Activated T-cell treated with anti-CD3 and anti-CD28 coated beads, Interleukin-2, amount 50 U/mL, for 4 hours (primary cell): ENCODE measurements at regions not wholly inside any gene's neighbourhood (a gene's known extent, or its start where the extent isn't known, plus 50 kb on each side); places are given as distances from the start of the nearest gene placed in this dataset.
"Not testable (repeated sequence)": the region's sequence is repeated elsewhere in the genome, so short reads cannot be mapped to it uniquely, and the experiment has no call there.

Source experiments
- ATAC-seq, 2 donors: fragments of 200-7000 bp; cut with Tn5 transposase; one replicate each; pipeline ENCODE4 v1.10.0; 2021
- DNase-seq: peaks from one replicate; pipeline ENCODE4 v3.0.0-alpha.2; 2020
- H3K27me3 Mint-ChIP-seq: one replicate; pipeline ENCODE4 v1.8.0; 2021; ENCODE audit warnings: low read depth, mixed read lengths
- H3K36me3 Mint-ChIP-seq: one replicate; pipeline ENCODE4 v1.8.0; 2022; ENCODE audit warnings: mixed read lengths; ENCODE audit not compliant: insufficient read depth
- H3K4me1 Mint-ChIP-seq: one replicate; pipeline ENCODE4 v1.8.0; 2021; ENCODE audit warnings: low read depth, mixed read lengths
- H3K4me3 Mint-ChIP-seq: one replicate; pipeline ENCODE4 v1.8.0; 2021; ENCODE audit warnings: mild to moderate bottlenecking, moderate library complexity, mixed read lengths
- H3K9me3 Mint-ChIP-seq: one replicate; pipeline ENCODE4 v1.8.0; 2021; ENCODE audit warnings: mixed read lengths

GRCh38 chr18:47718646-47719045 is 211.8 kb downstream of the SMAD2 start:
- H3K4me1 Mint-ChIP-seq = no peaks in the 10 kb centered on the region
- no peaks in the 10 kb centered on the region for H3K36me3 Mint-ChIP-seq
- H3K4me3 Mint-ChIP-seq = no peak overlapping the region
- DNase-seq = no peak
- H3K9me3 Mint-ChIP-seq = no peaks in the 10 kb centered on the region
- ATAC-seq = no peak
- no peaks in the 10 kb centered on the region for H3K27me3 Mint-ChIP-seq

- peaks cover 5% of the 10 kb centered on the region for H3K27me3 Mint-ChIP-seq
- H3K4me3 Mint-ChIP-seq = no peak overlapping the region
- no peak for DNase-seq
- ATAC-seq = no peak
- no peaks in the 10 kb centered on the region for H3K36me3 Mint-ChIP-seq
- H3K9me3 Mint-ChIP-seq = no peaks in the 10 kb centered on the region
- no peaks in the 10 kb centered on the region for H3K4me1 Mint-ChIP-seq
Observed at GRCh38 chr18:47717257-47717656, 213.2 kb downstream of the SMAD2 start.

GRCh38 chr18:47716632-47717185 is 213.8 kb downstream of the SMAD2 start:
- no peak overlapping the region for H3K4me3 Mint-ChIP-seq
- no peaks in the 10 kb centered on the region for H3K9me3 Mint-ChIP-seq
- no peak for ATAC-seq
- peaks cover 5% of the 10 kb centered on the region for H3K27me3 Mint-ChIP-seq
- H3K4me1 Mint-ChIP-seq = no peaks in the 10 kb centered on the region
- H3K36me3 Mint-ChIP-seq = no peaks in the 10 kb centered on the region
- DNase-seq = no peak

- Mint-ChIP-seq H3K4me1 (no peaks in the 10 kb centered on the region), H3K36me3 (no peaks in the 10 kb centered on the region), H3K27me3 (peaks cover 8% of the 10 kb centered on the region), H3K9me3 (no peaks in the 10 kb centered on the region), H3K4me3 (no peak overlapping the region)
- ATAC-seq (no peak), DNase-seq (no peak)
Observed at GRCh38 chr18:47710451-47710850, 220.0 kb downstream of the SMAD2 start.

GRCh38 chr18:47709556-47709955 is 220.9 kb downstream of the SMAD2 start:
- Mint-ChIP-seq H3K9me3 (no peaks in the 10 kb centered on the region), H3K4me3 (no peak overlapping the region), H3K4me1 (no peaks in the 10 kb centered on the region), H3K27me3 (peaks cover 8% of the 10 kb centered on the region), H3K36me3 (no peaks in the 10 kb centered on the region)
- ATAC-seq (no peak), DNase-seq (no peak)

- Mint-ChIP-seq H3K4me1 (no peaks in the 10 kb centered on the region), H3K36me3 (no peaks in the 10 kb centered on the region), H3K27me3 (peaks cover 8% of the 10 kb centered on the region), H3K4me3 (no peak overlapping the region), H3K9me3 (no peaks in the 10 kb centered on the region)
- DNase-seq (no peak), ATAC-seq (no peak)
Observed at GRCh38 chr18:47708206-47708605, 222.3 kb downstream of the SMAD2 start.

GRCh38 chr18:47701134-47701533 is 229.3 kb downstream of the SMAD2 start:
- no peaks in the 10 kb centered on the region for H3K4me1 Mint-ChIP-seq

GRCh38 chr18:47696870-47697269 is 233.6 kb downstream of the SMAD2 start:
- H3K27me3 Mint-ChIP-seq = peaks cover 19% of the 10 kb centered on the region
- no peak for DNase-seq
- no peaks in the 10 kb centered on the region for H3K4me1 Mint-ChIP-seq
- no peak overlapping the region for H3K4me3 Mint-ChIP-seq
- H3K9me3 Mint-ChIP-seq = no peaks in the 10 kb centered on the region
- no peak for ATAC-seq
- no peaks in the 10 kb centered on the region for H3K36me3 Mint-ChIP-seq

More at GRCh38 chr18:47701134-47701533, 229.3 kb downstream of the SMAD2 start:
- H3K9me3 Mint-ChIP-seq = no peaks in the 10 kb centered on the region
- H3K4me3 Mint-ChIP-seq = no peak overlapping the region
- peaks cover 20% of the 10 kb centered on the region for H3K27me3 Mint-ChIP-seq
- no peak for ATAC-seq
- no peaks in the 10 kb centered on the region for H3K36me3 Mint-ChIP-seq
- DNase-seq = no peak

- ATAC-seq = no peak
- Mint-ChIP-seq H3K4me3 (no peak overlapping the region), H3K36me3 (no peaks in the 10 kb centered on the region), H3K9me3 (no peaks in the 10 kb centered on the region), H3K27me3 (peaks cover 11% of the 10 kb centered on the region), H3K4me1 (no peaks in the 10 kb centered on the region)
- DNase-seq = no peak
Observed at GRCh38 chr18:47691611-47692010, 238.8 kb downstream of the SMAD2 start.

- not testable (repeated sequence) for H3K27me3 Mint-ChIP-seq
Observed at GRCh38 chr18:47690778-47691177, 239.7 kb downstream of the SMAD2 start.

GRCh38 chr18:47689371-47689770 is 241.1 kb downstream of the SMAD2 start:
- no peaks in the 10 kb centered on the region for H3K9me3 Mint-ChIP-seq
- no peak for DNase-seq
- H3K27me3 Mint-ChIP-seq = peaks cover 6% of the 10 kb centered on the region
- H3K4me3 Mint-ChIP-seq = no peak overlapping the region
- no peaks in the 10 kb centered on the region for H3K4me1 Mint-ChIP-seq
- no peak for ATAC-seq
- H3K36me3 Mint-ChIP-seq = no peaks in the 10 kb centered on the region

More at GRCh38 chr18:47690778-47691177, 239.7 kb downstream of the SMAD2 start:
- not testable (repeated sequence) for DNase-seq, ATAC-seq, H3K4me1 Mint-ChIP-seq, H3K9me3 Mint-ChIP-seq, H3K4me3 Mint-ChIP-seq, H3K36me3 Mint-ChIP-seq

- Mint-ChIP-seq H3K4me1 (no peaks in the 10 kb centered on the region), H3K27me3 (peaks cover 4% of the 10 kb centered on the region)
Observed at GRCh38 chr18:47686806-47687205, 243.7 kb downstream of the SMAD2 start.

GRCh38 chr18:47683774-47684173 is 246.7 kb downstream of the SMAD2 start:
- no peak overlapping the region for H3K4me3 Mint-ChIP-seq
- no peaks in the 10 kb centered on the region for H3K4me1 Mint-ChIP-seq
- H3K27me3 Mint-ChIP-seq = peaks cover 4% of the 10 kb centered on the region
- ATAC-seq = no peak
- H3K36me3 Mint-ChIP-seq = no peaks in the 10 kb centered on the region
- H3K9me3 Mint-ChIP-seq = no peaks in the 10 kb centered on the region
- DNase-seq = no peak

More at GRCh38 chr18:47686806-47687205, 243.7 kb downstream of the SMAD2 start:
- no peak for ATAC-seq
- no peak overlapping the region for H3K4me3 Mint-ChIP-seq
- DNase-seq = no peak
- no peaks in the 10 kb centered on the region for H3K36me3 Mint-ChIP-seq
- H3K9me3 Mint-ChIP-seq = no peaks in the 10 kb centered on the region

GRCh38 chr18:47682876-47683275 is 247.6 kb downstream of the SMAD2 start:
- Mint-ChIP-seq H3K9me3 (no peaks in the 10 kb centered on the region), H3K36me3 (no peaks in the 10 kb centered on the region), H3K27me3 (peaks cover 3% of the 10 kb centered on the region), H3K4me1 (no peaks in the 10 kb centered on the region), H3K4me3 (no peak overlapping the region)
- ATAC-seq = no peak
- DNase-seq = no peak

- H3K4me1 Mint-ChIP-seq = no peaks in the 10 kb centered on the region
- DNase-seq = no peak
Observed at GRCh38 chr18:47680488-47680887, 250.0 kb downstream of the SMAD2 start.

GRCh38 chr18:47679864-47680263 is 250.6 kb downstream of the SMAD2 start:
- no peak for DNase-seq
- ATAC-seq = no peak
- Mint-ChIP-seq H3K4me3 (no peak overlapping the region), H3K27me3 (no peaks in the 10 kb centered on the region), H3K36me3 (no peaks in the 10 kb centered on the region), H3K9me3 (no peaks in the 10 kb centered on the region), H3K4me1 (no peaks in the 10 kb centered on the region)

More at GRCh38 chr18:47680488-47680887, 250.0 kb downstream of the SMAD2 start:
- no peaks in the 10 kb centered on the region for H3K9me3 Mint-ChIP-seq
- no peak overlapping the region for H3K4me3 Mint-ChIP-seq
- no peaks in the 10 kb centered on the region for H3K27me3 Mint-ChIP-seq
- no peak for ATAC-seq
- no peaks in the 10 kb centered on the region for H3K36me3 Mint-ChIP-seq
